PC-9 (cell line): ENCODE measurements at regions not wholly inside any gene's neighbourhood (a gene's known extent, or its start where the extent isn't known, plus 50 kb on each side); places are given as distances from the start of the nearest gene placed in this dataset.

Experiments used
- EZH2 ChIP-seq: fragments of 200-600 bp; sonication (generic); IDR thresholded peaks from 2 replicates; pipeline ENCODE4 v1.8.0; 2017; ENCODE audit warnings: antibody characterized with exemption, low read depth
- TF ChIP-seq, protein P1 (sequence below): fragments of 200-600 bp; sonication (generic); conservative IDR thresholded peaks from 2 replicates; pipeline ENCODE4 v1.6.1; 2017; ENCODE audit warnings: mixed run types, antibody characterized with exemption, mild to moderate bottlenecking, moderate library complexity

GRCh38 chr10:61549861-61550260 lies 96.7 kb upstream of the TMEM26 start:
- TF ChIP-seq, protein P1, sequence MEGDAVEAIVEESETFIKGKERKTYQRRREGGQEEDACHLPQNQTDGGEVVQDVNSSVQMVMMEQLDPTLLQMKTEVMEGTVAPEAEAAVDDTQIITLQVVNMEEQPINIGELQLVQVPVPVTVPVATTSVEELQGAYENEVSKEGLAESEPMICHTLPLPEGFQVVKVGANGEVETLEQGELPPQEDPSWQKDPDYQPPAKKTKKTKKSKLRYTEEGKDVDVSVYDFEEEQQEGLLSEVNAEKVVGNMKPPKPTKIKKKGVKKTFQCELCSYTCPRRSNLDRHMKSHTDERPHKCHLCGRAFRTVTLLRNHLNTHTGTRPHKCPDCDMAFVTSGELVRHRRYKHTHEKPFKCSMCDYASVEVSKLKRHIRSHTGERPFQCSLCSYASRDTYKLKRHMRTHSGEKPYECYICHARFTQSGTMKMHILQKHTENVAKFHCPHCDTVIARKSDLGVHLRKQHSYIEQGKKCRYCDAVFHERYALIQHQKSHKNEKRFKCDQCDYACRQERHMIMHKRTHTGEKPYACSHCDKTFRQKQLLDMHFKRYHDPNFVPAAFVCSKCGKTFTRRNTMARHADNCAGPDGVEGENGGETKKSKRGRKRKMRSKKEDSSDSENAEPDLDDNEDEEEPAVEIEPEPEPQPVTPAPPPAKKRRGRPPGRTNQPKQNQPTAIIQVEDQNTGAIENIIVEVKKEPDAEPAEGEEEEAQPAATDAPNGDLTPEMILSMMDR = no peak
- no peak for TF ChIP-seq EZH2
